NOMO-1 treated with dmso at 0.1 percent for 144 hours (cell line): ENCODE measurements at regions not wholly inside any gene's neighbourhood (a gene's known extent, or its start where the extent isn't known, plus 50 kb on each side); places are given as distances from the start of the nearest gene placed in this dataset.
"Not testable (repeated sequence)": the region's sequence is repeated elsewhere in the genome, so short reads cannot be mapped to it uniquely, and the experiment has no call there.

Source experiments
- DNase-seq: peaks from one replicate; lab custom pipeline; 2025; ENCODE audit not compliant: unreplicated experiment; lab: John Stamatoyannopoulos, UW

DNA sequence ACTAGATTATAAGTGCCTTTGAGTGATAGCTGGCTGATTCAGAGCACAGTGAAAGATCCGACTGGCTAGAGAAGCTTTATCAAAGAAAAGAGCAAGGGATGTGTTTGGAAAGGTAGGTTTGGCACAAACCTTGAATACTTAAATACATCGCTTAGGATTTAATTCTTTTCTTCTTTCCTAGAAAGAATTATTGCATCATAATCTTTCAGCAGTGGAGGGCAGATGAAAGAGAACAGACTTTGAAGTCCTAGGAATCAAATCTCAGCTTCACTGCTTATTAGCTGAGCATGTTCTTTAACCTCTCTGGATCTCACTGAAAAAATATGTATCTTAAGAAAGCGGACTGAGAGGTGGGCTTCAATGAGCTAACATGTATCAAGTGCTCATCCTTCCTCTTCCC is 122.8 kb downstream of the ZNF365 start:
- DNase-seq: no peak

DNA sequence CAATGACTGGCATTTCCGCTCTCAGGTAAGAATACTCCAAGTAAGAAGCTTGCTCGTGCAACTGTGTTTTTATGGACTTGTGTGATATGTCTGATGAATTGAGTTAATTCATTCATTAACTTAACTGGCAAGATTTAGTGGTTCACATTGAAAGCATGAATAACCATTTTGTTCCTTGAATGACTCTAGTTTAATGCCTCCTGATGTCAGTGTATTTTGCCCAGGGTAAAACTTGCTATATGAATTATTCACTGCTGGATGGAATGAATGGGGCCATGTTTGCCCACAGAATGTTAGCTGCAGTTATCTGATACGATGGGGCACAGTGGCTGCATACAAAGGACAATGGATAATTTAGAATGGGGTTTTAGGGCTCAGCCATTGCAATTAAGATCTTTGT is 124.1 kb downstream of the ZNF365 start:
- no peak for DNase-seq

DNA sequence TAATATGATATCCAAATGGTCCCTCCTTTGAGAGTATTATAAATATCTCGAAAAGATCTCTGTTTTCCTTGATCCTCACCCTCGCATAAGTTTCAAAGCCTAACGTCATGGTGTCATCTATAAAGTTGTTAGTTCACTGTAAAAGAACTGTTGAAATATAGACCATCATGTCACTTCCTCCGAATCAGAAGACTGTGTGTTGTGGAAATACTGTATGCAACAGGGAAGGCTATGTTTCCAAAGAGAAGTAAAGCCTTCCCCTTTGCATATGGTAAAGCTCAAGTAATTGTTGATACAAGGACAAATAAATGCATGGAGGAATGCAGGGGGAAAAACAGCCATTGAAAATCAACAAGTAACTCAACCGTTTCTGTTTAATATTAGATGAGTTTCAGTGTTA is 125.9 kb downstream of the ZNF365 start:
- not testable (repeated sequence) for DNase-seq

DNA sequence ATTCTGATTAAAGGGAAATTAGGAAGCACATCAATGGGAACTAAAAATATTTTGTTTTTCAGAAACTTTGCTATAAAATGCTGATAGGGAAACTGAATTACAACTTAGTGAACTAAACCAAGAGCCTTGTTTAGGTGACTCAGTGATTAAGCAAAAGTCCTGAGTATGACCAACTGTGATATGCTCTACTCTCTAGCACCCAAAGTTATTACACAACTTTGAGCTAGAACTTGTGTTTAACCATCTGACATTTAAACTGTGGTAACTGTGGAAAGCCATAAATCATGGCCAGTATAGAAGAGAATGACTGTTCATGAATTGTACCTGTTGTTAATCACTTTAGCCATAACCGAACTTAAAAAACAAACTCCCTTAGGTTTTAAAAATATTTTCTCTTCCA is 127.4 kb downstream of the ZNF365 start:
- peak; percentile 75 for DNase-seq

- DNase-seq: peak; percentile 46
Measured at GRCh38 chr10:62502995-62503613, 128.9 kb downstream of the ZNF365 start.

- DNase-seq: no peak
Measured at GRCh38 chr10:62503872-62504271, 129.7 kb downstream of the ZNF365 start.

- peak; percentile 70 for DNase-seq
Measured at GRCh38 chr10:62506371-62506770, 132.2 kb downstream of the ZNF365 start.

- DNase-seq: no peak
Measured at GRCh38 chr10:62511238-62511637, 137.1 kb downstream of the ZNF365 start.

DNA sequence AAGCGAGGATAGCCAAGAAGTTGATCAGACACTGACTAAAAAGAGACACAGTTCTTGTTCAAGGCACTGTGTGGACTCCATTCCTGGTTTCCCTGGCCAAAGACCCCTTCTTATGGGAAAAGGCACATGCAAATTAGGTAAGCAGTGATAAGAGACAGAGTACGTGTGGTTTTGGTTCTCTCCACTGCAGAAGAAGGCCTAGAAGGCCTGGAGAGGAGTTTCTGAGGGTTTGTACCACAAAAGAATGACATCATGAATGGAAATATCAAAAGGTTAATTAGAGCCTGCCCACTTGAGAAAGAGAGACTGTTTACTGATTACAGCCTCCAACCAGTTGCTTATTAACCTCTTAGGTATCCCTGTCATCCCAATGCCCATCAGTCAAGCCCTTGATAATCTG is 137.5 kb downstream of the ZNF365 start:
- no peak for DNase-seq

- no peak for DNase-seq
Measured at GRCh38 chr10:62512732-62513475, 138.7 kb downstream of the ZNF365 start.

- no peak for DNase-seq
Measured at GRCh38 chr10:62514079-62514693, 140.0 kb downstream of the ZNF365 start.

DNA sequence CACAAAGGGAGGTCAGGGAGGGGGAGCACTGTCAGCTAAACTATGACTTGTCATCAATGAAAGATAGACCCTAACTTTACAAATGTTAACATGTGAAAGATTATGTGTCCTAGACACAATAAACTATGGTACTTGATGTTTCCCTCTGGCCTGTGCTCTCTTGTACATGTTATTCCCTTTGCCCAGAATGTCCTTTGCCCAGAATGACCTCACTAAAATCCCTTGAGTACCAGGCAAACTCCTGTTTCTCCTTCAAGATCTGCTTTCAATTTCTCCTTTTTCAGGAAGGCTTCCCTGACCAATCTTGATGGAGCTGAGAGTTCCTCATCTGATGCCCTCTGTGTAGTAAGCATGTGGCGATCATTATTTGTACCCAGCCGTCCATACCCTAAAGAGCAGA is 143.1 kb downstream of the ZNF365 start:
- no peak for DNase-seq

GRCh38 chr10:62527019-62527827 is 153.1 kb downstream of the ZNF365 start:
- DNase-seq: no peak

DNA sequence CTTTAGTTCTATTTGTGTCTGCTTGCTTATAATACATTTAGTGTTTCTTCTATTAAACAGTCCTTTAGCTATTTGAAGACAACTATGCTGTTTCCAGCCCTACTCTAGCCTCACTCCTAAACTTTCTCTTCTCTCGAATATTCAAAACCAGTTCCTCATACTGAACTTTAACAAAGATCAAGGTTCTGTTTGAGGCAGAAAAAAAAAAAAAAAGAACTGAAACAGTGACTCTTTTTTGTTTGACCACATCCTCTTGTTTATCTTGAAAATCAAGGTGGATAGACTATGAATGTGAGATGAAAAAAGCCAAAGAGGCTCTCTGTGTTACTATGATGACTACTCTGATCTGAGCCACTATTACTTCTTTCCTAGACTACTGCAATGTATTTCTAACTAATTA is 154.3 kb downstream of the ZNF365 start:
- peak; percentile 39 for DNase-seq

GRCh38 chr10:62529396-62529795 is 155.2 kb downstream of the ZNF365 start:
- DNase-seq: no peak

GRCh38 chr10:62534031-62534430 is 159.9 kb downstream of the ZNF365 start:
- no peak for DNase-seq

- DNase-seq: peak; percentile 25
Measured at GRCh38 chr10:62538606-62539005, 164.4 kb downstream of the ZNF365 start.

GRCh38 chr10:62540389-62540788 is 166.2 kb downstream of the ZNF365 start:
- peak; percentile 37 for DNase-seq

DNA sequence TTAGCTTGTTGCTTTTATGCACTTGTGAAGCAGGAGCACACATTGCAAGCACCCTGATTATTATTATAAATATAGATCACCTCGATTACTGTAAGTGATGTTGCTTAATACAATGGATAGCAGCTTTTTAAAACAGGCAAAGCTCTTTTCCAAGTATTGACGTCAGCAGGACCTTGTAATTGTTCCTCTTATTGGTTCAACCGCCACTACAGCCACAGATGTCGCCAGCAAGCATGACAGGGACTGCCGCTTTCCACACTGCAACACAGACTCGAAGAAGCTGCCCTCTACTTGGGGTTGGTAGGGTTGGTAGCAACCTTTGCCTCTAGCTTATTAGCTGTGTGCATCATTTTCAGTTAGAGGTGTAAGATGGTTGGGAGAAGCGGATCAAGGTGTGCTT is 167.6 kb downstream of the ZNF365 start:
- peak; percentile 70 for DNase-seq

DNA sequence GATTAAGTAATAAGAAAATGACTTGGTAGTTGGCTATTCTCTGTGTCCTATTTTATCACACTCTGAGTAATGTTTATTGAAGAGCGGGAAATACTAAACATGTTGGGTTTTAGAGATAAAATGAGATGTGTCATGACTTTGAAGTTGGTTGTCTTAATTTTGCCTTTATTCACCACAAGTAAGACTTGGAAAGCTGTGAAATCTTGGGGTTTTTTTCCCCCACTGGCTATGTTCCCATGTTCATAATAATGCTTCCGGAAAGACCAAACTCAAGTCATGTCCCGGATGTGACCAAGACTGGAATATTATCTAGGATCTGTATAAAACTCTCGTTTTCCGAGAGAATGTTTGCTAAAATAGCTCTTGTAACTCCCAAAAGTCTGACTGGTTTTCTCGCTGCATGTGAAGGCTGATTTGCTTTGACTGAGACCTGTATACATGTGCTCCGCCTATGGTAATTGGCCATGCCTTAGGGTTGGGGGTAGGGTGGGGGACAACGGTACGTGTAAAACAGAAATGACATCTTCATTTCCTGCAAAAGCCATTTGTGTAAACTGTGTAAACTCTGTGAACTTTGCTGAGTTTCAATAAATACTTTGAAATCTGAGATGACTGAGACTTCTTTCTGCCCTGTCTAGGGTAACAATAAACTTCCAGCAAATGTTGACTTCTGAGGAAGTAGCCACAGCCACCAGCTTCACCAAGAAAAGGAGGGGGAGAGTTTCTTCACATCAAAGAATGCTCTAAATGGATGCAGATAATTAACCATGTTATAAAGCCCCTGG is 169.6 kb downstream of the ZNF365 start:
- DNase-seq: no peak
